K562 (cell line): ENCODE measurements at regions not wholly inside any gene's neighbourhood (a gene's known extent, or its start where the extent isn't known, plus 50 kb on each side); places are given as distances from the start of the nearest gene placed in this dataset.

Experiments
- CHD2 ChIP-seq: IDR thresholded peaks from 2 replicates; pipeline ENCODE4 v1.6.1; 2011; ENCODE audit warnings: low read depth, low read length
- STAT6 ChIP-seq: sonication (generic); formaldehyde crosslinking; IDR thresholded peaks from 2 replicates; pipeline ENCODE4 v1.8.1; 2023; ENCODE audit warnings: mild to moderate bottlenecking, missing genetic modification reagents

GRCh38 chr5:126168785-126169184, 254.4 kb upstream of the GRAMD2B start:
- TF ChIP-seq STAT6 (no peak), CHD2 (no peak)
